BJ (cell line): ENCODE measurements at regions not wholly inside any gene's neighbourhood (a gene's known extent, or its start where the extent isn't known, plus 50 kb on each side); places are given as distances from the start of the nearest gene placed in this dataset.

Experiments
- CTCF ChIA-PET: fragments of 350-600 bp; formaldehyde crosslinking; extraction: SDS; loops from one replicate; lab custom pipeline; 2021; ENCODE audit warnings: antibody characterized with exemption, inconsistent platforms; lab: Yijun Ruan, JAX
- POLR2A ChIA-PET: fragments of 300-600 bp; sonication (Branson Sonifier 250); formaldehyde crosslinking; extraction: SDS; loops from one replicate; lab custom pipeline; 2021; ENCODE audit warnings: antibody characterized with exemption; lab: Charles Lee
- DNase-seq: peaks from one replicate; pipeline ENCODE4 v3.0.0-alpha.2; 2011; ENCODE audit warnings: low read depth
- H3K27me3 ChIP-seq: 2 replicates; pipeline ENCODE4 v1.6.0; 2011; ENCODE audit warnings: low read length; ENCODE audit not compliant: control insufficient read depth, insufficient read depth
- H3K36me3 ChIP-seq: 2 replicates; pipeline ENCODE4 v1.5.1; 2011; ENCODE audit warnings: low read length; ENCODE audit not compliant: control insufficient read depth, insufficient read depth
- H3K4me3 ChIP-seq: 2 replicates; pipeline ENCODE4 v1.5.1; 2011; ENCODE audit warnings: low read depth, mild to moderate bottlenecking, control low read depth, low read length
- TF ChIP-seq, protein P1 (sequence below): IDR thresholded peaks from 2 replicates; pipeline ENCODE4 v1.5.1; 2011; ENCODE audit warnings: low read depth, mild to moderate bottlenecking, control low read depth, inconsistent platforms, low read length, moderate library complexity; ENCODE audit not compliant: insufficient read depth

DNA sequence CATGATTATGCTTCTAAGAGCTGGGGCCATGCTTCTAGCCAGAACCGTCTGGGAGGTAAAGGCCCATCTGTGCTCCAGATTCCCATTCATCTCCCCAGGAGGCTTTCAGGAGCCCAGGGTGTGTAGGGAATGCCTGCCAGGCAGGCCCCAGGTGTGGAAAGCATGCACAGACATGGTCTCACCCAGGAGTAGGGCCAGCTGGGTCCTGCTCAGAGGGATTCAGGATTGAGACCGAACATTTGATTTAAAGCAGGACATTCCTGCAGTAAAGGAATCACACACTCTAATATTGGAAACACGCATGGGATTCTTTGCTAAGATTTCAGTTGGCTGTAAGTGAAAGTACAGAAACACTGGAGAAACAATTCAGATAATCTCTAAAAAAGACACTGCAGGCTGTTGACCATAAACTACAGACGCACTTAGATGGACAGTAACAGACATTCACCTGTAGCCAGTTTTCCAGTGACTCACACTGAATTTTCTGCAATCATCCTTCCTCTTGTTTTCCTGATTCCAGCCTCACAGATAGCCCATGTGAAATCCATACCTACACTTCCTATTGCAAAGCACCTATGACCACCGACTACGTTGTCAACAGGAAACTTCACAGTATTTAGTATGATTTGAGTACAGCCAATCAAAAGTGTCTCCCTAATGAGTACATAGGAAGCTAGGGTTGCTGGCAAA is 257.8 kb downstream of the TBC1D4 start:
- H3K36me3 ChIP-seq = no peaks in the 10 kb centered on the region
- no peak overlapping the region for H3K4me3 ChIP-seq
- ChIA-PET POLR2A (no interaction called here), CTCF (no interaction called here)
- peaks cover 13% of the 10 kb centered on the region for H3K27me3 ChIP-seq
- TF ChIP-seq, protein P1, sequence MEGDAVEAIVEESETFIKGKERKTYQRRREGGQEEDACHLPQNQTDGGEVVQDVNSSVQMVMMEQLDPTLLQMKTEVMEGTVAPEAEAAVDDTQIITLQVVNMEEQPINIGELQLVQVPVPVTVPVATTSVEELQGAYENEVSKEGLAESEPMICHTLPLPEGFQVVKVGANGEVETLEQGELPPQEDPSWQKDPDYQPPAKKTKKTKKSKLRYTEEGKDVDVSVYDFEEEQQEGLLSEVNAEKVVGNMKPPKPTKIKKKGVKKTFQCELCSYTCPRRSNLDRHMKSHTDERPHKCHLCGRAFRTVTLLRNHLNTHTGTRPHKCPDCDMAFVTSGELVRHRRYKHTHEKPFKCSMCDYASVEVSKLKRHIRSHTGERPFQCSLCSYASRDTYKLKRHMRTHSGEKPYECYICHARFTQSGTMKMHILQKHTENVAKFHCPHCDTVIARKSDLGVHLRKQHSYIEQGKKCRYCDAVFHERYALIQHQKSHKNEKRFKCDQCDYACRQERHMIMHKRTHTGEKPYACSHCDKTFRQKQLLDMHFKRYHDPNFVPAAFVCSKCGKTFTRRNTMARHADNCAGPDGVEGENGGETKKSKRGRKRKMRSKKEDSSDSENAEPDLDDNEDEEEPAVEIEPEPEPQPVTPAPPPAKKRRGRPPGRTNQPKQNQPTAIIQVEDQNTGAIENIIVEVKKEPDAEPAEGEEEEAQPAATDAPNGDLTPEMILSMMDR = no peak
- DNase-seq = no peak

DNA sequence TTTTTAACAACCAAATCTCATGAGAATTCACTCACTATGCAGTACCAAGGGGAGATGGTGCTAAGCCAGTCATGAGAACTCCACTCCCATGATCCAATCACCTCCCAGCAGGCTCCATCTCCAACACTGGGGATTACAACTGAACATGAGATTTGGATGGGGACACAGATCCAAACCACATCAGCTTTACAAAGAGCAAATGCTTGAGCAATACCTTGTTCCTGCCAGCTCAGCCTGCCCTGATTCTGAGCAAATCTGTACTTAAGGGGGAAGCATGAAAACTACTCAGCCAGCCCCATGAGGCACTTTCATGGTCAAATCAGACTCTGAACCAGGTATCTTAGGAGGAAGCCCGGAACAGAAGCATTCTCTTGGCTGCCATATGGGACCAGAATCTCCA is 259.9 kb downstream of the TBC1D4 start:
- H3K27me3 ChIP-seq = peaks cover 13% of the 10 kb centered on the region
- no peak overlapping the region for H3K4me3 ChIP-seq
- TF ChIP-seq, protein P1 = no peak
- no peaks in the 10 kb centered on the region for H3K36me3 ChIP-seq
- POLR2A ChIA-PET = no interaction called here
- CTCF ChIA-PET = interaction anchor here (0.6 to 0.8 kb wide), 2 partner anchors 400 to 897 kb away, joined by 3 to 5 read pairs; no protein-coding TSS in a partner anchor
- DNase-seq = no peak

DNA sequence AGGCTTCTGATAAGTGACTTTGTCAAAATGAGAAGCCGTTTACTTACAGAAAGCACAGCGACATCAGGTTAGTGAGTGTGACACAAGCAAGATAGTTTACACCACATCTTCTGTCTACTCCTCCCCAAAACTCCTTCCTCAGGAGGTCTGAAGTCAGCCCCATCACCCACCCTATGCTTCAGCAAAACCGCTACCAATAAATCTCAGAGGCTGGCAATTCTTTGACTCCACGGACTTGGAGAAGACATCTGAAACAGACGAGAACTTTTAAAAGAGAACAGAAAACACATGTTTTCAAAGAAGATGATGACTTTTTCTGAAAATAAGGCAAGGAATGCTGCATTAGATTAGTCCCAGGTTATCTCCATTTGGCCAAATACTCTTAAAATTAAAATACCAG is 261.1 kb downstream of the TBC1D4 start:
- CTCF ChIA-PET = interaction anchor here (1.1 to 2.0 kb wide), 4 partner anchors 9 to 1474 kb away, joined by 3 to 7 read pairs (median 4); no protein-coding TSS in a partner anchor
- H3K36me3 ChIP-seq = no peaks in the 10 kb centered on the region
- peaks cover 17% of the 10 kb centered on the region for H3K27me3 ChIP-seq
- H3K4me3 ChIP-seq = no peak overlapping the region
- TF ChIP-seq, protein P1 = no peak
- no peak for DNase-seq
- POLR2A ChIA-PET = no interaction called here

- CTCF ChIA-PET = interaction anchor here (0.6 to 2.0 kb wide), 40 partner anchors 8 to 1824 kb away, joined by 3 to 9 read pairs (median 3); no protein-coding TSS in a partner anchor
- Histone ChIP-seq H3K27me3 (peaks cover 17% of the 10 kb centered on the region), H3K36me3 (no peaks in the 10 kb centered on the region), H3K4me3 (no peak overlapping the region)
- DNase-seq = no peak
- POLR2A ChIA-PET = no interaction called here
- TF ChIP-seq, protein P1 = no peak
Observed at GRCh38 chr13:75220238-75220542, 261.8 kb downstream of the TBC1D4 start.

GRCh38 chr13:75219479-75220237 is 262.3 kb downstream of the TBC1D4 start:
- POLR2A ChIA-PET = interaction anchor here (0.6 kb wide), 1 partner anchor 563 kb away, joined by 3 read pairs; no protein-coding TSS in a partner anchor
- Histone ChIP-seq H3K27me3 (peaks cover 17% of the 10 kb centered on the region), H3K4me3 (peak overlapping the region; percentile 21), H3K36me3 (no peaks in the 10 kb centered on the region)
- no peak for DNase-seq
- CTCF ChIA-PET = interaction anchor here (0.6 to 2.0 kb wide), 54 partner anchors 8 to 1825 kb away, joined by 3 to 9 read pairs (median 3); partner anchors contain the start of gene KLF12
- TF ChIP-seq, protein P1 = peak; percentile 98
